Left renal pelvis (tissue), 4 donors: ENCODE measurements at regions not wholly inside any gene's neighbourhood (a gene's known extent, or its start where the extent isn't known, plus 50 kb on each side); places are given as distances from the start of the nearest gene placed in this dataset.
"Not testable (repeated sequence)": the region's sequence is repeated elsewhere in the genome, so short reads cannot be mapped to it uniquely, and the experiment has no call there.

Experiments
- DNase-seq, 4 donors: peaks; one replicate each; pipeline ENCODE4 v3.0.0-alpha.2; 2013; ENCODE audit warnings: low read depth in 4 of 4, low spot score in 3 of 4

- DNase-seq = no peak
These were observed 303.7 kb downstream of the CDH19 start for GRCh38 chr18:66300141-66300540.

DNA sequence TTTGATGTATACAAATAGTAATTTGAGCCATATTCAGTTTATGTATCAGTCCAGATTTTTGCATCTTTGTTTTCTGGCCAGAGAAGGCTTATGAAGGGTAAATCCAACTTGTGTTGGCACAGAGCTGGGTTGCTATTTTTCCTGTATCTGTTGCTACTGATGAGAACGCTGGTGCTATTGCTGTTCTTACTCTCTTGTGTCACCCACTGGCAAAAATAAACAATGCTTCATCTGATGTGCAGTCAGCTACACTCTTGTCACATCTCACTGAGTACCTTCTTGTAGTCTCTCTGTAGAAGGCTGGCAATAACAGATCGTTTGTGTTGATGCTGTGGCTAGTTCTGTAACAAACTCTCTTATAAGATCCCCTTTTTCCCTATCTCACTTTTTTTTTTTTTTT lies 323.4 kb downstream of the CDH19 start:
- DNase-seq = no peak

DNA sequence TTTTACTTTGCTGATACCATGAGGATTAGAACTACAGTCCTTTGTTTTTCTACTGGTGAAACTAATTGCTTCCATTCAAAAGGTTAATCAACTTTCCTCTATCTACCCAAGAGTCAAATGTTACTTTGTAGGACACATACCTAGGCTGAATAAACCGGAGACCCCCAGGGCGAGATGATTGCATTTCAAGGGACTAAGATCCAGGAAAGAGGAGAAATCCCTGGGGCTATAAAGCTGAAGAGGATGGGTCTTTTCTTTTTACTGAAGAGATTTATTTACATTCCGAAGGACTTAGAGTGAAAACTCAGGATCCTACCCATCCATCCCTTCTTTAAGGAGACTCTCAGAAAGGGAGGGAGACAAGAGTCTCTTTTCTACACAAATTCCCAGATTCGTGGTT lies 331.9 kb downstream of the CDH19 start:
- DNase-seq = no peak

GRCh38 chr18:66264130-66264529 lies 339.8 kb downstream of the CDH19 start:
- DNase-seq = no peak

DNA sequence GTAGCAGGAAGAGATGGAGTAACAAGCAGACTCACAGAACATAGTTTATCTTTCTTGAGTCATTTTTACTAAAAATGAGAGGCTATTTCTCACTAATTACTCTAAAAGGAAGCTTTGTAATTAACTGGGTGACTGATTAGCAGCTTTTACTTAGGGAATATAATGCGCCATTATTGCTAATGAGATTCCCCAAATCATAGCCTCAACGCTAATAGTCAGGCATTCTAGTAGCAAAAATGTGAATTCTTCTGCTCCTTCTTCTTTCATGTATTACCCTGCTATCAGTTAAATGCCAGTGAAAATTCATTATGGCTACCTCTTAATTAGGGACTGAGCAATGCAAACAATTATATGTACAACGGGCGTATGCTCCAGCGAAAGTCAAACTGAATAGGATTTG lies 349.8 kb downstream of the CDH19 start:
- no peak for DNase-seq

DNA sequence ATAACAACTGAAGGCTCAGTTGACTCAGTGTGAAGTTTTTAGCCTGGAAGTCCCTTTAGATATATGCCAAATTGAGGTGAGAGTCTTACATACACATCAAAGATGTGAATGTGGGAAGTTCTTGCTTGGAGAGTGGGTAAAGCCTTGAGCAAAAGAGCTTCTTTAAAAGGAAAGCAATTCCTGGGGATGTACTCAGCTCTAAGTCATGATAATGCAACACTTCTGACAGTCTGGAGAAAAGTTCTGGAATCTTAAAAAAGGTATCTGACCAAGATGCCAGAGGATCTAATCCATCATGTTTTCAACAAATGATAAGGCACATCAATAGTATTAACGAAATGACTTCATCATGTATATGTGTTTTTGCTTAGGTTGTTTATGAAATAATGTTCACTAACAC lies 351.2 kb downstream of the CDH19 start:
- no peak for DNase-seq

DNA sequence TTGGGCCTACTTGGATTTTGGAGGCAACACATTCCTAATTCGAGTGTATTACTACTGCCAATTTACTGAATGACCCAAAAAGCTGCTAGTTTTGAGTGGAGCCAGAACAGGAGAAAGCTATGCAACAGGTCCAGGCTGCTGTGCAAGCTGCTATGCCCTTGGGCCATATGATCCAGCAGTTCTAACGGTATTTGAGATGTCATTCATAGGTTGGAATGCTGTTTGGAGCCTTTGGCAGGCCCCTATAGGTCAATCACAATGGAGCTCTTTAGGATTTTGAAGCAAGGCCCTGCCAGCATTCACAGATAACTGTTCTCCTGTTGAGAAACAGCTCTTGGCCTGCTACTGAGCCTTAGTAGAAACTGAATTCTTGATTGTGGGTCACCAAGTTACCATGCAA lies 368.7 kb downstream of the CDH19 start:
- no peak for DNase-seq

DNA sequence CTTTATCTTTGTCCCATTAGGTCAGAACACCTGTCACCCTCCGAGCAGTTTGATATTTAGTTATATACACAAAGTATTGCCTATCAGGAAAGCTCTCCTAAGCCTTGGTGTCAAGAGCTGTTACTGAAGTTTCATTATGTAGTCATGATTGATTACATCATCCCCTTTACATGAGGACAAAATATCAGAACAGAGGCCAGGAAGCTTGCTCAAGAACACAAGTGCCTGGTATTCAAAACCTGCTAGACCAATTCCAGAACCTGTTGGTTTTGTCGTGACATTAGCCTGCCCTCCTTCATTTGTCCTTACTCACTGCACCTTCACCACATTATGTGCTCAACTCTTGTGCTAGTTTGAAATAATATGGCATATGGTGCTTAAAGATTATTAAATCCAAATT lies 377.1 kb downstream of the CDH19 start:
- no peak for DNase-seq

GRCh38 chr18:66223317-66223716 lies 380.6 kb downstream of the CDH19 start:
- DNase-seq = not testable (repeated sequence)

DNA sequence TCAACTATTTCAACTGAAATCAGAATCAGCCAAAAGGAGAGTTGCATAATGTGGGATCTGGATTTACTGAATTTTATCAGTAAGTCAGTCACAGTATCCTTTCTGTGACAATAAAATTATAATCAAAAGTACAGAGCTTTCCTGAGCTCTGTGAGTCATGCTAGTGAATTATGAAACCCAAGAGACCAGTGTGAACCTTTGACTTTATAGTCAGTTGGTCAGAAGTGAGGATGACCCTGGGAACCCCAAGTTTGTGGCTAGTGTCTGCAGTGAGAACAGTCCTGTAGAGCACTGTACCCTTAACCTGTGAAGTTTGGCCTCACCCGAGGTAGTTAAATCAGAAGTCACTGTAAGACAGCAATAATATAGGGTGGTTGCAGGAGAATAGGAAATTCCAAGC lies 381.7 kb downstream of the CDH19 start:
- no peak for DNase-seq

GRCh38 chr18:66219817-66220216 lies 384.1 kb downstream of the CDH19 start:
- DNase-seq = no peak

DNA sequence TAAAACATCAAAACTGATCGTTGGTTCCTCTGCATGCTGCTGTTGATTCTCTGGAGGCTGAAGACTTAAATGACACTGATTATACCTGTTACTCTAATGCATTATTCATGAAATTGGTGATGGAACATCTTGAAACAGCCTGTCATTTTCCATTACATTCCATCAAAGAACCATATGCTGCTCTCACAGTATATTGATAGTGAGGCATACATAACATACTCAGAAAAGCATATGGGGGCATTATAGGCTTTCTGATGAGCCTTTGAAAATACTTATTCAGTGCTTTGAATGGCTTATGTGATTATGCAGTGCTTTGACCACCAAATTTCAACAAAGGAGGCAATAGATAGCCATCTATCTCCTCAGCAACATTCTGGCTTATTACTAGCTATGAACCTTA lies 392.1 kb downstream of the CDH19 start:
- no peak for DNase-seq

GRCh38 chr18:66210875-66211274 lies 393.0 kb downstream of the CDH19 start:
- no peak for DNase-seq

DNA sequence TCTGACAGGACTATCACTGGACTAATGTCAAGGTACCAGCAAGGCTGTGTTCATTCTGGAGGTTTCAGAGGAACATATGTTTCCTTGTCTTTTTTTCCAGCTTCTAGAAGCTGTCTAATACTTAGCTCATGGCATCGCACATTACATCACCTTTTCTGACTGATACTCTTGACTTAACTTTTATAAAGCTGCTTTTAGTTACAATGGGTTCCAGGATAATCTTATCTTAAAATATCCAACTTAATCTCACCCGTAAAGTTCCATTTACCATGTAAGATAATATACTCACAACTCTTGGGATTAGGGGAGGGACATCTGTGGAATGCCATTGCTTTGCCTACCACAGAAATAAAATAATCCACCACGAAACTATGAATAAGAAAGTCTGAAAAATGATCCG lies 394.2 kb downstream of the CDH19 start:
- no peak for DNase-seq

DNA sequence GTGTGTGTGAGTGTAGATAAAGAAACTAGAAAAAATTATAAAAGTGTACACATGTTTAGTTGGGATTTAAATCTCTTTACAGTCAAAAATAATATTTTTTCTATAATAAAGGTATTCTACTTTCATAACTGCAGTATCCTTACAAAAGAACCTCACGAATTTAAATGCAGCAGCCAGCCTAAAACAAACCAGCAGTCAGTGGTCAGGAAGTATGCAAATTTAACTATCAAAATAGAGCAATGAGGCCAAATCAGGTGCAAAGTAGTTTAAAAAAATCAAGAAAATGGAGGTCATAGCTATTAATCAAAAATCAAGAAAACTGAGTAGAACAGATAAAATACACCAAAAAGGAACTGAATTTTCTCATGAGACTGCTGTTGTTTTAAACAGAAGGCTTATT lies 407.1 kb downstream of the CDH19 start:
- DNase-seq = no peak

- DNase-seq = no peak
These were observed 410.0 kb downstream of the CDH19 start for GRCh38 chr18:66193938-66194337.

GRCh38 chr18:66193394-66193793 lies 410.5 kb downstream of the CDH19 start:
- no peak for DNase-seq

- DNase-seq = no peak
These were observed 417.9 kb downstream of the CDH7 start for GRCh38 chr18:66168685-66169235.

GRCh38 chr18:66167829-66168684 lies 417.2 kb downstream of the CDH7 start:
- no peak for DNase-seq

DNA sequence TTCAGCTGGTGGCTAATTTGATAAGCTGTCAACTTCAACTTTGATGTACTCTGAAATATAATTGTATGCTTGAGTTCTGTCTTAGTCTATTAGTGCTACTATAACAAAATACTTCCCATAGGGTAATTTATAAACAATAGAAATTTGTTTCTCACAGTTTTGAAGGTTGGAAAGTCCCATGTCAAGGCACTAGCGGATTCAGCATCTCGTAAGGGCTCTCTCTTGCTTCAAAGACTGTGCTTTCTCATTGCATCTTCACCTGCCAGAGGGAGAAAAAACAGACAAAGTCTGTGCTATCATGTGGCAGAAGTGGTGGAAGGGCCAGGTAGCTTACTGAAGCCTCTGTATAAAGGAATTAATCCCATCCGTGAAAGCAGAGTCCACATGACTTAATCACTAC lies 409.2 kb downstream of the CDH7 start:
- DNase-seq = no peak

DNA sequence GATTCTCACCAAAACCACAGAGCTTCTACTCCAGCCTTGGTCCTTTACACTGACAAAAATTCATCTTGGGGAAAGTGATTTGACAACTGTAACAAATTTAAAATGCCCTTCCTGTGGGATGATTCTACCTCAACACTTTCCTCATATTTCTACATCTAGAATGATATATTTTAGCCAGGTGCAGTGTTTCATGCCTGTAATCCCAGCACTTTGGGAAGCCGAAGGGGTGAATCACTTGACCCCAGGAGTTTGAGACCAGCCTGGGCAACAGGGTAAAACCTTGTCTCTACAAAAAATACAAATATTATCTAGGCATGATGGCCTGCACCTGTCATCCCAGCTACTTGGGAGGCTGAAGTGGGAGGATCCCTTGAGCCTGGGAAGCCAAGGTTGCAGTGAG lies 408.6 kb downstream of the CDH7 start:
- no peak for DNase-seq

DNA sequence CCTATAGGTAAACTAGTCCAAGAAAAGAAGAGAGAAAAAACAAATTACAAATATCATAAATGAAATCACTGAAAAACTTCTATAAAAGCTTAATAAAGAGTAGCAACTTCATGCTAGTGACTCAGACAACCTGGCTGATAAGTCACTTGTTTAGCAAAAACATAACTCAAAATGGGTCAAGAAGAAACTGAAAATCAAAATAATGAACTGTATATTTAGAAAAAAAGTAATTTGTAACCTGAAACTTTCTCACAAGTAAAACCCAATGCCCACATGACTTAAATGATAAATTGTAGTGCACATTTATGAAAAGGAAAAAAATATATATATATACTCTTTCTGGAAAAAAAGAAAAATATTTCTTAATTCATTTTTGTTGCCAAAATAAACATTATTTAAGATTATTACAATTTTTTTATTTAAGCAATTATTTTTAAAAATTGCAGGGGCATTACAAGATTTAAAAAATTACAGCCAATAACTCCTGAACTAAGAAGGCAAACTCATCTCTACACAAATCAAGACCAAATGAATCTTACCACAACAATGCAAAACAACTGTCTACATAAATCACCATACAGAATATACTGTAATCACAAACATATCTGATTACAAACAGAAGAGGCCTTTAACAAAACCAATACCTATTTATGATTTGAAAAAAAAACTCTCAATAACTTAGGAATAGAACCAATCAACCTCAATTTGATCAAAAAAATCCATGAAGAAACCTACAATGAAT lies 406.3 kb downstream of the CDH7 start:
- DNase-seq = no peak
